ENCODE measurements at regions not wholly inside any gene's neighbourhood (a gene's known extent, or its start where the extent isn't known, plus 50 kb on each side); places are given as distances from the start of the nearest gene placed in this dataset.

GRCh38 chrX:63913719-63914118 is 128.7 kb upstream of the ARHGEF9 start (continued):
- TF ChIP-seq REST (IDR thresholded peaks at IDR 0.05; ENCODE audit: unreplicated experiment), result no peak

GRCh38 chrX:63889001-63889400 is 104.0 kb upstream of the ARHGEF9 start:
- no peak overlapping the region for H3K4me3 Mint-ChIP-seq
- no peaks in the 10 kb centered on the region for H4K20me1 ChIP-seq (replicated peaks; ENCODE audit: insufficient read depth)
- H3K27me3 Mint-ChIP-seq (ENCODE audit: insufficient read depth, low read depth, poor library complexity), result no peaks in the 10 kb centered on the region
- H3K4me2 ChIP-seq, result no peak overlapping the region
- H2AFZ ChIP-seq, result no peak overlapping the region
- peaks cover 3% of the 10 kb centered on the region; the same call in 1 of the 3 replicates for H3K36me3 Mint-ChIP-seq (ENCODE audit: low read depth)
- H3K79me2 ChIP-seq (replicated peaks; ENCODE audit: insufficient read depth), result no peaks in the 10 kb centered on the region
- no peaks in the 10 kb centered on the region for H3K4me1 Mint-ChIP-seq
- no peaks in the 10 kb centered on the region for H3K9me2 ChIP-seq (ENCODE audit: insufficient read depth)
- no peaks in the 10 kb centered on the region for H3K36me3 ChIP-seq (ENCODE audit: insufficient read depth)
- ATAC-seq (no peak), DNase-seq (ENCODE audit: low spot score) (no peak)
- no peaks in the 10 kb centered on the region for H3K27me3 ChIP-seq (ENCODE audit: insufficient read depth)
- peaks cover 14% of the 10 kb centered on the region; the same call in 2 of the 3 replicates for H3K9me3 Mint-ChIP-seq
- no peak overlapping the region for H3K4me3 ChIP-seq
- H3F3A ChIP-seq (replicated peaks; ENCODE audit: low read depth), result no peaks in the 10 kb centered on the region
- no peaks in the 10 kb centered on the region for H3K4me1 ChIP-seq (ENCODE audit: insufficient read depth)
- no peak overlapping the region for H3K27ac ChIP-seq (ENCODE audit: low read depth)
- H3K27ac Mint-ChIP-seq, result no peak overlapping the region
- TF ChIP-seq POLR2AphosphoS5 (IDR thresholded peaks at IDR 0.05; ENCODE audit: low read depth) (no peak), JUNB (IDR thresholded peaks at IDR 0.05; ENCODE audit: unreplicated experiment) (no peak), EZH2phosphoT487 (IDR thresholded peaks at IDR 0.05; ENCODE audit: unreplicated experiment) (no peak), EZH2 (IDR thresholded peaks at IDR 0.05; ENCODE audit: low read depth, unreplicated experiment) (no peak), ZNF114 (CRISPR knock-in tag; IDR thresholded peaks at IDR 0.05) (no peak), CTCF (conservative IDR thresholded peaks at IDR 0.05; ENCODE audit: low read depth in 2 of 2) (no peak), NANOG (IDR thresholded peaks at IDR 0.05; ENCODE audit: borderline replicate concordance) (no peak), REST (IDR thresholded peaks at IDR 0.05; ENCODE audit: unreplicated experiment) (no peak), ZNF331 (CRISPR knock-in tag; IDR thresholded peaks at IDR 0.05; ENCODE audit: low read depth) (no peak), ZNF462 (CRISPR knock-in tag; IDR thresholded peaks at IDR 0.05) (no peak), CREB1 (CRISPR knock-in tag; IDR thresholded peaks at IDR 0.05; ENCODE audit: low read depth) (no peak)
